Erythroblast (primary cell): ENCODE measurements at regions not wholly inside any gene's neighbourhood (a gene's known extent, or its start where the extent isn't known, plus 50 kb on each side); places are given as distances from the start of the nearest gene placed in this dataset.

Experiments
- DNase-seq, 2 experiments: peaks; one replicate each; lab custom pipeline; 2025; lab: John Stamatoyannopoulos, UW
- GATA1 ChIP-seq: IDR thresholded peaks from 2 replicates; pipeline ENCODE4 v1.6.1; 2011; ENCODE audit warnings: low read depth, mild to moderate bottlenecking, control low read depth, low read length, moderate library complexity
- POLR2A ChIP-seq: IDR thresholded peaks from 2 replicates; pipeline ENCODE4 v1.6.1; 2011; ENCODE audit warnings: mild to moderate bottlenecking, low read length

- no peak for DNase-seq
- TF ChIP-seq POLR2A: no peak
Measured at GRCh38 chr11:122276221-122276620, 160.2 kb upstream of the BLID start.

DNA sequence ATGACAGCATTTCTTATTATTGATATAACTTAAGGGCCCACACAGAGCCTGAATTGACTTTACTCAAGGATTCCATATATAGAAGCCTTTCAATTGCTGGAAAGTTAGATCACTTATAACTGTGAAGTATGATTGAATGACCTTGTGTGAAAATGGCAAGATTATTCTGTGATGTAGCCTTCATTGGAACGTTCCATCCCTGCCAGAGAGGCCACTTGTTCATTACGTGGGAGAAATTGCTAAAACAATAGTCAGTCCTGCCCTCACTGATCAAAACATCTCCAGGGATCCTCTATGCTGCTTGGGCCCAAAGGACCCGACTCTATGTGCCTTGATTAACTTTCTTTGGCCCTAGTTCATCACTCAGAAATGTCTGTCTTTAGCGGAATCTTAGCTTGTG, 159.5 kb upstream of the BLID start:
- DNase-seq: no peak
- no peak for TF ChIP-seq POLR2A

- no peak for DNase-seq
- no peak for TF ChIP-seq POLR2A
- no peak for TF ChIP-seq GATA1
Measured at GRCh38 chr11:122273476-122274191, 157.6 kb upstream of the BLID start.

DNA sequence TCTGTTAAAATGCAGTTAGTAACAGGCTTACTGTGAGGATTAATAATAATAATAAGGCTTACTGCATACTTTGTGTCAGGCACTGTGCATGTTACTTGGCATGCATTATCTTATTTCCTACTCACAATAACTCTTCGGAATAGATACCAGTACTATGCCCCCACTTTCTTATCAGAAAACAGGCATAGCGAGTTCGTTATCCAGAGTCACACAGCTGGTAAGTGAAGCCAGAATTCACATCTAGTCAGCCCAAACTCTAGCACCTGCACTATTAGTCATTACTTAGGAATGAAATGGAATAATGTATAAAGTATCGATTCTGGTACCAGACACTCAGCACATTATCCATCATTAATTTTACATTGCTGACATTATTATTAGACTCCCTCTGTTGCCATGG, 155.7 kb upstream of the BLID start:
- no peak for TF ChIP-seq POLR2A
- TF ChIP-seq GATA1: no peak
- peak; percentile 7 to 45 for DNase-seq

DNA sequence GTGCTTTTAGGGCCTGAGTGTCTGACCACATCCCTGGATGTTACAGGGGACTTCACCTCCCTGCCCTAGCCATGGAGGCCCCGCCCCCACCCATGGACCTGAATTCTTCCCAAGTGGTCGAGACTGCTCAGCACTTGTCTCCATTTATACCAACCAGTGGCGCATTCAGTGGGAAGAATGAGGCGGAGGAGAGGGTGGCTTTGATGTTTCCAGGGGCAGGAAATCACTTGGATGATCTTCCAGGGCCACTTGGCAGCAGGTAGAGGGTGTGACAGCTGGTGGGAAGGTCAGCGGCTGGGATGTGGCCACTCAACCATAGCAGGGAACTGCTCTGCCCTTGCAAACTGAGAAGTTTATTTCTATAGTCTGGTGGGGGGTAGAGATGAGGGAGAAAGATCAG, 155.1 kb upstream of the BLID start:
- no peak for DNase-seq
- no peak for TF ChIP-seq POLR2A
- TF ChIP-seq GATA1: no peak

GRCh38 chr11:122270535-122270934, 154.5 kb upstream of the BLID start:
- TF ChIP-seq GATA1: no peak
- TF ChIP-seq POLR2A: no peak

GRCh38 chr11:122269824-122270223, 153.8 kb upstream of the BLID start:
- no peak for DNase-seq
- no peak for TF ChIP-seq GATA1
- no peak for TF ChIP-seq POLR2A

More at GRCh38 chr11:122270535-122270934, 154.5 kb upstream of the BLID start:
- no peak for DNase-seq

DNA sequence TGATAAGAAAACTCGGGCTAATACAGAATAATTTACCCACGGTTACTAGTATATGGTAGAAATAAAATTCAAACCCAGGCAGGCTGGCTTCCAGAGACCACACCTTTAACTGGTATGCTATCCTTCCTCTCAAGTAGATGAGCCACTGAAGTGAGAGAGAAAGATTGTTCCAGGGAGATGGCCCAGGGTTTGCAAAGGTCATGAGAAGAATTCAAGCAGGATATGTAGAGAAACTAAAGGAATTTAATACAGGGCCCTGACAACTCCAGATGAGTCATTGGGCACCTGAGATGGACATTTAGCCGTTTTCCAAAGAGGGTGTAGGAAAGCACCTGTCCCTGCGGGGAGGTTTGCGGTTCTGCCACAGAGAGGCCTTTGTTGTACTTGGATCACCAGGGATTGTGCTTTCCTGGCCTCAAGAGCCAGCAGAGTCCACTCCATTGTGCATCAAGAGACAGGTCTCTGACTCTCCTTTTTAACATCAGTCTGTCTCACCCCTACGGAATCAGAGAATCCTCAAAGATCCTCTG, 152.7 kb upstream of the BLID start:
- DNase-seq: no peak
- TF ChIP-seq GATA1 (no peak), POLR2A (no peak)

DNA sequence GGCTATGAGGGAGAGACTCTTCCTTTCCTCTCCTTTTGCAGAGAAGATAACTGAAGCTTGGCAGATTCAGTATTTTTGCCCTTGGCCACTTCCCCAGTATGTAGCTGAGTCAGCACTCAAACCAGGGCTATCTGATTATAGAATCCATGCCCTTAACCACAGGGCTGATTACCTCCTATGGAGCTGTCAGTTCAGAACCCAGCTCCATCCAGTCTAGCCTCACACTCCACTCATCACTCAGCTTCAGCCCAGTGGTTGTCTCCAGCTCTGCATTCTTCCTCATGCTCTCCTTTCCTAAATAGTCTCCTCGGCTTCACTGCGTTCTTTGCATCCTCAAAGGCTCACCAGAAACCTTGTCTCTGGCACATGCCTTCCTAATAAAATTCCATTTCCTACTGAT, 151.6 kb upstream of the BLID start:
- peak; percentile 31 to 44 for DNase-seq
- TF ChIP-seq GATA1: no peak
- TF ChIP-seq POLR2A: no peak

DNA sequence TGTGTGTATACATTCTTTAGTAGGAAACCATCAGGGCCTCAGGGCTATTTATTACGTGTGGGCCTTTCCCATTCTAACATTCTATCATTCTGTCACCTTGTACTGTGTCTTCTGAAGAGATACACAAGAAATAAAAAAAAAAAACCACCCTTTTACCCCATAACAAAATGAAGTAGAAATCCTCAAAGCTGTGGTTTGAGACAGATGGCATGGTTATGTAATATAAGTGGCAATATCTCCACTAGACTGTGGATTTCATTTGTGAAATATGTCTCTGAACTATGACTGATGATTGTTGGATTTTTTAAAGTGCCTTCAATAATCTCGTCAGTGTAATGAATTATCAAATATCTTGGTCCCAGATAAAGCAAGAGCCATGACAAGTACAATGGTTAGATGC, 150.0 kb upstream of the BLID start:
- no peak for TF ChIP-seq GATA1
- no peak for TF ChIP-seq POLR2A
- no peak for DNase-seq

- no peak for DNase-seq
Measured at GRCh38 chr11:122264121-122264520, 148.1 kb upstream of the BLID start.

GRCh38 chr11:122261546-122261945, 145.5 kb upstream of the BLID start:
- TF ChIP-seq POLR2A: no peak
- TF ChIP-seq GATA1: no peak
- no peak for DNase-seq

More at GRCh38 chr11:122264121-122264520, 148.1 kb upstream of the BLID start:
- TF ChIP-seq GATA1 (no peak), POLR2A (no peak)

GRCh38 chr11:122259195-122259821, 143.3 kb upstream of the BLID start:
- TF ChIP-seq GATA1 (no peak), POLR2A (no peak)
- DNase-seq: no peak

- TF ChIP-seq GATA1 (no peak), POLR2A (no peak)
Measured at GRCh38 chr11:122258446-122259194, 142.6 kb upstream of the BLID start.

More at GRCh38 chr11:122258446-122259194, 142.6 kb upstream of the BLID start:
- no peak for DNase-seq
